ENCODE measurements at regions not wholly inside any gene's neighbourhood (a gene's known extent, or its start where the extent isn't known, plus 50 kb on each side); places are given as distances from the start of the nearest gene placed in this dataset.
"Not testable (repeated sequence)": the region's sequence is repeated elsewhere in the genome, so short reads cannot be mapped to it uniquely, and the experiment has no call there.

DNA sequence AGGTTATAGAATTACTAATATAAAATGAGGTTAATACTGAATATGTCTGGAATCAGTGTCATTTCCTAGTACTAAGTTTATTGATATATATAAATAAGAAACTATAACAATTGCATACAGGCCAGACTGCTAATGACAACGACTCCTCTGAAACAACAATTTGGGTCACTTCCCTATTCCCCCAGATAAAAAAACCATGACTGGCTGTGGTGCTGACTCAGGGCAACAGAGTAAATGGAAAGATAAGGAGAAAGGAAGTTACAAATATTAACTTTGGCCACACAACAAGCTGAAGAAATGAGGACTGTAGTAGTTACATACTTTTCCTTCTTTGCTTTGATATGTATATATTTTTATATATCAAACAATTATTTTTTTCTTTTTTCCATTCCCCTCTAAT, 263.7 kb upstream of the PCDH9 start:
- no peak for DNase-seq

DNA sequence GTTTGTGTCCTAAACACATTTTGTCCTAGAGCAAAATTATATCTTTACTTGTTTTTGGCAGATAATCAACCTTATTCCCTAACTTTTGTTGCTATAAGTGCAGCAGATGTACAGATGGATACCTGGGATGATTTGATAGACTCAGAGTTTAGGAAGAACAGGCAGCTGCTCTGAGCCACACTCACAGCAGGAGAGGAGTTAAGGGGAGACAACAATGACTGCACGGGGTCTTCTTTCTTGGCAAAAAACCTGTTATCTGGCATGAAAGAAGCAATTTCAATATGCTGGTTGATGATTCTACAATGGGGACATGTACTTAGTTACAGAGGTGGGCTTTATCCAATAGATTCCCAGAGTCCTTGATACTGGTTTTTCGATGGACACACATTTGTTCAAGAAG, 258.9 kb upstream of the PCDH9 start:
- no peak for DNase-seq

- DNase-seq: no peak
Measured at GRCh38 chr13:67481445-67481844, 251.3 kb upstream of the PCDH9 start.

DNA sequence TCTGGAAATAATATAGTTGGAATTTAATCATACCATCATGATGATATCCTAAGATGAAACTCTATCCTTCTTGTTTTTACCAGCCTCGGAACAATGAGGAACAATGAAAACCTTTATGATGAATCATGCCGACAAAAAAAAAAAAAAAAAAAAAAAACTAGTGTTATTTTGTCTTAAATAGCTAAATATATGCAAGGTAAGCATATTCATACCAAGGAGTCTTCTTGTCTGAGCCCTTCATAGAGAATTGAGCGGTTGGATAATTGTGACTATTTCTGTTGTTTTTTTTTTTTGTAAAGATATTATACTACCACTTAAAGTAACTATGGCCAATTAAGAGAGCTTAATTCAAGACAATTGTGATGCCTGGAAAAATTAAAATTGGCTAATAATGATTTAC, 244.0 kb upstream of the PCDH9 start:
- DNase-seq: no peak

DNA sequence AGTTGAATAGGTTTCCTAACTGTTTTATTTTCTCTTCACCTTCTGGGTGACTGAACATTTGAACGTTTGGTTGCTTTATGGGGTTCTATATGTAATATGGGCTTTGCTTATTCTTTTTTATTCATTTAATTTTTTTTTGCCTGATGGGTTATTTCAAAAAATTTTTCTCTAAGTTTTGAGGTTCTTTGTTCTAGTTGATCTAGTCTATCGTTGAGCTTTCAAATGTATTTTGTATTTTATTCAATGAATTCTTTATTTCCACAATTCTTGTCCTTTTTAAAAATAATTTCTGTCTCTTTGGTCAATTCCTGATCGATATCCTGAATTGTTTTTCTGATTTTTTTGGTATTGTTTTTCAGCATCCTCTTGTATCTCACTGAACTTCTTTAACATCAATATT, 239.5 kb upstream of the PCDH9 start:
- DNase-seq: no peak

DNA sequence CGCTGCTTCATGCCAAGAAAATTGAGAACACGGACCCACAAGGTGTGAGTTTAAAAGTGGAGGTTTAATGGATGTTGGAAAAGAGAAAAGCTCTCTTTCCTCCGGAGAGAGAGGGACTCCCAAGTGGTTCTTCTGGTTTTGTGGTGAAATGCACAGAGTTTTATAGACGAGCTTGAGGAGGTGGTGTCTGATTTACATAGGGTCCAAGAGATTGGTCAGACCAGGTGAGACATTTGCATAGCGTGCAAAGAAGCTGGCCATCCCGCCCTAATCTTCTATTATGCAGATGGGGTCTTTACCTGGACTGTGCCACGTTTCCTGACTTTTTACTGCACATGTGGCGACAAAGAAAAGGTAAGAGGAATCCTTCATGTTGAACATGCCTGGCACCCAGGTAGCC, 236.4 kb upstream of the PCDH9 start:
- no peak for DNase-seq

- DNase-seq: no peak
Measured at GRCh38 chr13:67464154-67464553, 234.0 kb upstream of the PCDH9 start.

DNA sequence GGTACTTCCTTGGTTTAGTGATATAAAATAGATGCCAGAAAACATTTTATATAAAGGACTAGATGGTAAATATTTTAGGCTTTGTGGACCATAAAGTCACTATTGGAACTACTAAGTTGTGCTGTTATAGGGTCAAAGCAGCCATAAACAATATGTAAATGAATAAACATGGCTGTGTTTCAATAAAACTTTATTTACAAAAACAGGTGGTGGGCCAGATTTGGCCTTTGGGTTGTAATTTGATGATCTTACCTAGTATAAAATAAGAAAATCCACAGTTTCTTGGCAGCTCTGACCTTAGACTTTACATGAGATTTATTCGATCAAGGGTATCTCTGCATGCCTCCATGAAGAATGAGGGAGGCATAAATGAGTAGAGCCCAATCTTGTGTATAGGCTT, 232.0 kb upstream of the PCDH9 start:
- DNase-seq: no peak

- not testable (repeated sequence) for DNase-seq
Measured at GRCh38 chr13:67452526-67452925, 222.4 kb upstream of the PCDH9 start.

GRCh38 chr13:67445436-67445835, 215.3 kb upstream of the PCDH9 start:
- DNase-seq: no peak

- no peak for DNase-seq
Measured at GRCh38 chr13:67443923-67444322, 213.8 kb upstream of the PCDH9 start.

GRCh38 chr13:67440236-67440975, 210.3 kb upstream of the PCDH9 start:
- DNase-seq: no peak

DNA sequence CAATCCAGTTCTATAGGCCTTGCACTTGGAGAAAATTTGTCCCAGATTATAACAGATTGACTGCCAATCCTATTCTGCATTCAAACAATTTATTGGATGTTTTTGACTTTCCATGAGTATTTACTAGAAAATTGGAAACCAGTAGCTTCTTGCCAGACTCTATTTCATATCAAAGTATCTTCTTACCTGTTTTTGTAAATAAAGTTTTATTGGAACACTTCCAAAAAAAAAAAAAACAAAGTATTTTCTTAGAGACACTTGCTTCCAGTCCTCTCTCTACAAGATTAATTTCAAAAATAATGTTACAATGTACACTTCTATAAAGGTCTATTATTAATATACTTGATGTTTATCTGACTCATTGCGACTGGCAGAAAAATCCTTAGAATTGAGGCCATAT, 209.2 kb upstream of the PCDH9 start:
- DNase-seq: no peak

- no peak for DNase-seq
Measured at GRCh38 chr13:67438465-67438864, 208.3 kb upstream of the PCDH9 start.

- DNase-seq: no peak
Measured at GRCh38 chr13:67437244-67437643, 207.1 kb upstream of the PCDH9 start.

GRCh38 chr13:67421475-67421874, 191.3 kb upstream of the PCDH9 start:
- DNase-seq: no peak

DNA sequence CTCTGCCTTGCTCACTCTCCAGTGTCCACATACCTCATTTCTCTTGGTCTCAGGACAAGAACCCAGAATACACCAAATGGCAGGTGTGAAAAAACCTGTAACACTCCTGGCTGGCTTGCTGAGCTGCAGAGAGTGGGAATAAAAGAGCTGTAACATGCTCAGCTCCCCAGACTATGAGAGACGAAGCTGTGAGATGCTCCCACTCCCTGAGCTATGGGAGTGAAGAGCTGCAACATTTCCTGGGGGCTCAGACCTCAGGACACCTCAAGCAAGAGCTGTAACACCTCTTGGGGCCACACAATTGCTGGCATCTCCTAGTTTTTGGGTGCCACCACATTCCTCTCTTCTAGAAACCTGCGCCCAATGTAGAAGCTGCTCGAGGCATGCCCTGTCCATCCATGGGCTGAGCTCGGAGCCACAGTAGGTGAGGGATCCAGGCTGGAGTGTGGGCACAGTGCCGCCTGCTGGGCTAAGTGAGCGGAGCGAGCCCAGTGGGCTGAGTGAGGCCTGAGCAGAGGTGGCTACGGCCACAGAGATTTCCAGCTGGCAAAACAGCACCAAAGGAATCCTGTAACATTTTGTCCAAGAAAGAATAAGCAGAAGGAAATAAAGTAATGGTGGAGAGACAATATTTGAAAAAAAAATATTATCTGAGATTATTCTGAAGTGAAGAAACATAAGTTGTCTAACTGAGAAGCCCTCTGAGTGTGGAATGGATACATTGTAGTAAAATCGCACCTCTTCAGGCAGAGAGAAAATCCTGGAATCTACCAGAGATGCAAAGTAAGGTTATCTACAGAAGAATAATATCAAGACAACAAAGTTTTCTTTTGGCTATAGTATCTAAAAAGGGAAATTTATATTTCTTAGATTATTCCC, 186.2 kb upstream of the PCDH9 start:
- DNase-seq: no peak

- DNase-seq: no peak
Measured at GRCh38 chr13:67410645-67411044, 180.5 kb upstream of the PCDH9 start.

- DNase-seq: no peak
Measured at GRCh38 chr13:67408798-67409197, 178.7 kb upstream of the PCDH9 start.

DNA sequence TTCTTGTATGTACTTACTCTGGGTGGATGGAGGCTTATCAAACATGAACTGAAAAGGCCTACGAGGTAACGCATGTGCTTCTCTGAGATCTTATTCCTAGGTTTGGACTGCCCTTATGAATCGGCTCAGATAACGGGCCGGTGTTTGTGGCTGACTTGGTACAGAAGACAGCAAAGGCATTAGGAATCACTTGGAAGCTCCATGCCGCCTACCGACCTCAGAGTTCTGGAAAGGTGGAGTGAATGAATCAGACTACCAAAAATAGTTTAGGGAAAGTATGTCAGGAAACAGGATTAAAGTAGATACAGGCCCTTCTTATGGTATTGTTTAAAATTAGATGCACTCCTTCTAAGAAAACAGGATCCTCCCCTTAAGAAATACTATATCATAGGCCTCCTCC, 172.4 kb upstream of the PCDH9 start:
- no peak for DNase-seq

DNA sequence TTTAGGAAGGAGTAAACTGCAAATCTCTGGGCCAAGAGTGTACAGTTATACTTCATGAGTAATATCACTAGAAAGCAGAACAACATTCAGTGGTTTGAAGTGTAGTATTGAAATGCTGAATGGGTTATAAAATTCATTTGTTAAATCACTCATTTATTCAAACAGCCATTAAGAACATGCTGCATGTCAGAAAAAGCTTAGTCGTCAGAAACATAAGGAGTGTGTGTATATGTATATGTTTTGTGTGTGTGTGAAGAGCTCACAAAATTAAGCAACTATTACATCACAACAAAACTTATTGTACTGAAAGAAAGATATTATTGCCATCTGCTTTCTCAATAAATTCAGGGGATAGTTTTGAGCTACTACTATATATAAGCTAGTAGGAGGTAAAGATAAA, 165.4 kb upstream of the PCDH9 start:
- no peak for DNase-seq

GRCh38 chr13:67392014-67392413, 161.9 kb upstream of the PCDH9 start:
- no peak for DNase-seq

- DNase-seq: no peak
Measured at GRCh38 chr13:67390462-67391086, 160.4 kb upstream of the PCDH9 start.

DNA sequence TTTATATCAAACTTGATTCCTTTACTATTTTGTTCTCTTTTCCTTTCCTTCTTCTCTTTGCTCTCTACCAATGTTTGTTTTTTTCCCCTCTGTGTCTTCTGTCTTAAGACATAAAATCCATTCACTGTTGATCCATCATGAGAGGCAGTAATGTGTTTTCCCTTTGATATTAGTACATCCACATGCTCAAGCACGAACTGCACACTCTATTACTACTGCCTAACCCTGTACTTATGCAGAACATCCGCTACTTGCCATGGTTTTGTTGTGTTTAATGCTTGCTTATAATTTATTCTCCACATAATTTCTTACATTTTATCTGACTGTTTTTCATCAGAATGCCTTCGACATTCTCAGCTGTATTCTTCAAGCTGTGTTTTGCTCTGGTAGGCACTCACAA, 159.0 kb upstream of the PCDH9 start:
- no peak for DNase-seq

Data from amniotic stem cell (primary cell).